Activated naive CD4-positive, alpha-beta T cell treated with anti-CD3 and anti-CD28 coated beads, Interleukin-2, amount 10 ng/mL, durations not matched to agents 7 days and 5 days (primary cell): ENCODE measurements at regions not wholly inside any gene's neighbourhood (a gene's known extent, or its start where the extent isn't known, plus 50 kb on each side); places are given as distances from the start of the nearest gene placed in this dataset.
"Not testable (repeated sequence)": the region's sequence is repeated elsewhere in the genome, so short reads cannot be mapped to it uniquely, and the experiment has no call there.

Experiments
- CTCF ChIA-PET: fragments of 350-600 bp; sonication (Branson Sonifier 250); formaldehyde crosslinking; loops from one replicate; lab custom pipeline; 2021; ENCODE audit warnings: antibody characterized with exemption; lab: Charles Lee
- DNase-seq: peaks from one replicate; pipeline ENCODE4 v3.0.0-alpha.2; 2020
- H3K27ac Mint-ChIP-seq: one replicate; pipeline ENCODE4 v1.8.0; 2021; ENCODE audit warnings: mild to moderate bottlenecking, moderate library complexity, mixed read lengths
- H3K27me3 Mint-ChIP-seq: one replicate; pipeline ENCODE4 v1.8.0; 2021; ENCODE audit warnings: mild to moderate bottlenecking, mixed read lengths
- H3K36me3 Mint-ChIP-seq: one replicate; pipeline ENCODE4 v1.8.0; 2021; ENCODE audit warnings: mixed read lengths
- H3K4me1 Mint-ChIP-seq: one replicate; pipeline ENCODE4 v1.8.0; 2021; ENCODE audit warnings: mixed read lengths
- H3K4me3 Mint-ChIP-seq: one replicate; pipeline ENCODE4 v1.8.0; 2021; ENCODE audit warnings: mild to moderate bottlenecking, moderate library complexity, mixed read lengths
- H3K9me3 Mint-ChIP-seq: one replicate; pipeline ENCODE4 v1.8.0; 2021; ENCODE audit warnings: mixed read lengths

DNA sequence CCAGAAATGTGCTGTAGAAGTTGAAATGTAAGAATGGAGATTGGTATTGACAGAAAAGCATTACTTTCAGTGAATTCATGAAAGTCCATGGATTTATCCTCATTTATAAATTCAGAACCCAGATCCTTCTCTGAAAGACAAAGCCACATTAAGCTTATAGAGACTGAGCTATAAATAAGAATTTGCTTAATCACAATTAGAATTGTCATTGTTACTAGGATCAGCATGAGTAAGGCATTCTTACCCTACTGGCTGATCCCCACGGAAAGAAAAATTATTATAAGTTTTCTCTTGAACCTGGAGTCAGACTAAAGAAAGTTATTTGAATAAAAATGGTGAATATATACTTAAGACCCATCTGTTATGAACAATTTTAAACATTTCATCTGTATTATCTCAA lies 199.2 kb upstream of the DTNA start:
- Mint-ChIP-seq H3K4me1 (no peaks in the 10 kb centered on the region), H3K27me3 (no peaks in the 10 kb centered on the region), H3K9me3 (peaks cover under 1% of the 10 kb centered on the region), H3K36me3 (no peaks in the 10 kb centered on the region), H3K4me3 (no peak overlapping the region), H3K27ac (no peak overlapping the region)
- no peak for DNase-seq
- CTCF ChIA-PET: no interaction called here

DNA sequence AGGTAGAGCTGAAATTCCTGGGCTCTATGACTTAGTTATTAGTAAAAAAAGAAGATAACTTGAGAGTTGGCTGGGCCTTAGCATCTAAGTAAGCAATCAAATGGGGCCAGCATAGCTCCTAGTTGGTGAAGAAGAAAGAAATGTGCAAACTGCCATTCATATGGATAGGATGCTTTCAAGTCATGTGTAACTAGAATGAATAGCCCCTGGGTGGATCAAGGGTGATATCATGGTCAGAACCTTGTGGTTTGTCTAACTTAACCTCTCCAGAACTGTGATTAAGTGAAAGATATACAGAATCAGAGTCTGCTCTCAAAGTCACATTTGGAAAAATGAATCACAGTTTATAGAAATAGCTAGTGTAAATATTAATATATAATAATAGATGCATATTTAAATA lies 198.7 kb upstream of the DTNA start:
- no peaks in the 10 kb centered on the region for H3K36me3 Mint-ChIP-seq
- no peak for DNase-seq
- H3K27ac Mint-ChIP-seq: no peak overlapping the region
- CTCF ChIA-PET: no interaction called here
- no peak overlapping the region for H3K4me3 Mint-ChIP-seq
- peaks cover 3% of the 10 kb centered on the region for H3K9me3 Mint-ChIP-seq
- no peaks in the 10 kb centered on the region for H3K4me1 Mint-ChIP-seq
- no peaks in the 10 kb centered on the region for H3K27me3 Mint-ChIP-seq

DNA sequence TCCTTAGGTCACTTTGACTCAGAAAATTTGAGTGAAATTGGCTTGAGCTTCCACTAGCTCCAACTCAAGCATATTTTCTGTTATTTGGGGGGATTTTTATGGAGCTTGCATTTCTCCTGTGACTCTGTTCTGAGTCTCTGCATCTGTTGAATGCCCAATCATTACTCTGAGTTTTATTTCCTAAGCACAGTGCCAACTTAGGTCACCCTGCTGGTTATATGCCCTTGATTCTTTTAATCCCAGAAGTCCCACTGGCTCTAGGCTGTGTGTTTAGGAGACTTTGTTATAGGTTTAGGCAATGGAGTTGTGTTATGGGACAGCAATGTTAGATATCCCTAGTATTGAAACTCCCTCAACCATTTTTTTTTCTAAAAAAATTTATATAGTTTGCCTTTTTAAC lies 198.2 kb upstream of the DTNA start:
- CTCF ChIA-PET: no interaction called here
- H3K36me3 Mint-ChIP-seq: no peaks in the 10 kb centered on the region
- no peak for DNase-seq
- no peaks in the 10 kb centered on the region for H3K27me3 Mint-ChIP-seq
- H3K9me3 Mint-ChIP-seq: peaks cover 7% of the 10 kb centered on the region
- no peaks in the 10 kb centered on the region for H3K4me1 Mint-ChIP-seq
- no peak overlapping the region for H3K27ac Mint-ChIP-seq
- H3K4me3 Mint-ChIP-seq: no peak overlapping the region

DNA sequence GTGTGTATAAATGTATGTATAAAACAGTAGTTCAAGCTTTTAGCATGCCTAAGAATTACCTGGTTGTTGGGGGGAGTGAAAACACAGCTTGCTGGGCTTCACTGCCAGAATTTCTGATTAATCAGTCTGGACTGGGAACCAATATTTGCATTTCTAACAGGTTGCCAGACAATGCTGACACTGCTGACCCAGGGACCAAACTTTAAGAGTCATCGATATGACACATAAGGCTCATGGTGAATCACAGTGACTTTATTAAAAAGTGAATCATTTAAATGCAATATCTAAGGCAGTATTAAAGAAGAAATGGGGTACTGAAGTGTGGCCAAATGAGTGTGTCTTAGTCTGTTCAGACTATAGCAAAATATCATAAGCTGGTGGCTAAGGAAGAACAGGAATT lies 195.9 kb upstream of the DTNA start:
- H3K4me1 Mint-ChIP-seq: no peaks in the 10 kb centered on the region
- H3K27me3 Mint-ChIP-seq: no peaks in the 10 kb centered on the region
- DNase-seq: no peak
- CTCF ChIA-PET: no interaction called here
- no peak overlapping the region for H3K27ac Mint-ChIP-seq
- H3K36me3 Mint-ChIP-seq: no peaks in the 10 kb centered on the region
- H3K4me3 Mint-ChIP-seq: no peak overlapping the region
- H3K9me3 Mint-ChIP-seq: peaks cover 7% of the 10 kb centered on the region

DNA sequence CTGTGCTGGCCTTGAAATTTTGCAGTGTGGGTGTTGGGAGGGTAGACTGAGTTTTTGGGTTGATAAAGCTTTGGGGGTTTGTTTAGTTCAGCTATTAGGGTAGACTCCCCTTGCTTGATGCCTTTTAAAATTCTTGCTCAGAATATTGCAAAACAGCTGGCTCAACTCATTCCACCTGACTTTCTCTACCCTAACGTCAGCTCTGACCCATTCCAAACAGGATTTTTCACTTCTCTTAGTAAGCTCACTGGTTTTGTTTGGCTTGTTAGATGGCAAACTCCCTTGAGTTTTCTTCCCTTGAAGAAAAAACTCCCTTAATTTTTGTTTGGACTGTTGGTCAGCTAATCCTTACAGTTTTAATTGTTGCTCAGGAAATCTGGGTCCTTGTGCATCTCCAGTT lies 195.1 kb upstream of the DTNA start:
- Mint-ChIP-seq H3K27ac (no peak overlapping the region), H3K36me3 (no peaks in the 10 kb centered on the region), H3K4me1 (no peaks in the 10 kb centered on the region), H3K27me3 (no peaks in the 10 kb centered on the region), H3K9me3 (peaks cover 7% of the 10 kb centered on the region), H3K4me3 (no peak overlapping the region)
- CTCF ChIA-PET: no interaction called here
- no peak for DNase-seq

DNA sequence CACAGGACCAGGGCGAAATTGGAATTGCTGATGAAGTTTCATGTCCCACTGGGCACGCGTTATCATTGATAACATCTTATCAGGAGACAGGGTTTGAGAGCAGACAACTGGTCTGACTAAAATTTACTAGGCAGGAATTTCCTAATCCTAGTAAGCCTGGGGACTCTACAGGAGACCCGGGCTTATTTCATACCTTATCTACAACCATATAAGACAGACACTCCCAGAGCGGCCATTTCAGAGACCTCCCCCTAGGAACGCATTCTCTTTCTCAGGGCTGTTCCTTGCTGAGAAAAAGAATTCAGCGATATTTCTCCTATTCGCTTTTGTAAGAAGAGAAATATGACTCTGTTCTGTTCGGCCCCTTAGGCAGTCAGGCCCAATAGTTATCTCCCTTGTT lies 193.7 kb upstream of the DTNA start:
- CTCF ChIA-PET, H3K36me3 Mint-ChIP-seq, H3K27ac Mint-ChIP-seq, H3K9me3 Mint-ChIP-seq, H3K4me3 Mint-ChIP-seq, DNase-seq, H3K27me3 Mint-ChIP-seq, H3K4me1 Mint-ChIP-seq: not testable (repeated sequence)

DNA sequence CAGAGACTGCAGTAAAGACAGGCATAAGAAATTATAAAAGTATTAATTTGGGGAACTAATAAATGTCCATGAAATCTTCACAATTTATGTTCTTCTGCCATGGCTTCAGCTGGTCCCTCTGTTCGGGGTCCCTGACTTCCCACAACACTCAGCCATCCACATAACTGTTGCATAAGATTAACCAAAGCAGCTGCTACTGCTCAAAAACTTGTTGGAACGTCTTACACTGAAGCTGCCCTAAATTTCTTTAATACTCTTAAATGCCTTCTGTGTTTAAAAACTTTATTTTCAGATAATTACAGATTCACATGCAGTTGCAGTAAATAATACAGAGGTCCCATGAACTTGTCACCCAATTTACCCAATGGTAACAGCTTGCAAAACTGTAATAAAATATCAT lies 193.1 kb upstream of the DTNA start:
- H3K27me3 Mint-ChIP-seq, CTCF ChIA-PET, H3K4me3 Mint-ChIP-seq, H3K4me1 Mint-ChIP-seq, DNase-seq, H3K9me3 Mint-ChIP-seq, H3K27ac Mint-ChIP-seq, H3K36me3 Mint-ChIP-seq: not testable (repeated sequence)

DNA sequence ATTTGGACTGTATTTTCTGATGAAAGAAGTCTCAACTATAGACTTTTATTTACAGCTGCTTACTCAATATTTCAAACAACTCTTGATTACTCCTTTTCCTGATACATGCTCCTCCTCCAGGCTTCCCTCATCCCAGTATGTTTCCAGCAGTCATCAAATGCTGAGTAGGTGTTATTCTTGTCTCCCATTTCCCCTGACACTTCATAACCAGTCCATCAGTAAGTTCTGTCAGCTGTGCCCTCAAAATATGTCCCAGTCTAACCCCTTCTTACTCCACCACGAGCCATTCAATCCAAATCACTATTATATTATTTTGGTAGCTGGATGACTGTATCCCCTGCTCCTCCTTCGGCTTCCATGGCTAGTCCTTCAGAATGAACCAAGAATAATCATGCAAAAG lies 189.1 kb upstream of the DTNA start:
- Mint-ChIP-seq H3K4me1 (no peaks in the 10 kb centered on the region), H3K9me3 (peaks cover 5% of the 10 kb centered on the region), H3K27me3 (no peaks in the 10 kb centered on the region), H3K4me3 (no peak overlapping the region), H3K27ac (no peak overlapping the region), H3K36me3 (no peaks in the 10 kb centered on the region)
- no peak for DNase-seq
- CTCF ChIA-PET: no interaction called here

DNA sequence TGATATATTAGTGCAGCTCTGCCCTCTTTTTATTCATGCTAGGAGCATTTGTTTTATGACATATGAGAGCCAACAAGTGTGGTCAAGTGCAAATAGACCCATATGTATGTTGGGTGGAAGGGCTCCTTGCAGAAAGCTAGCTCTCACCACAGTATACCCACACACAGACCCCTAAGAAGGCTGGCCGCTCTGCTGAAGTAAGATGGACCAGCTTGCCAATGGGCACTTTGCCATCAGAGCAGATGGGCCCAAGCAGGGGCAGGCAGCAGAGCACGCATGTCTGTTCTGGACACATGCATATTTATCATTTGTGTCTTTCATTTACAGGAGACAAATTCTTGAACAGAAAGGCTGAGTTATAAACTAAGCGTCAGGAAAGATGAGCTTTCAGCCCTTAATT lies 187.5 kb upstream of the DTNA start:
- no peaks in the 10 kb centered on the region for H3K9me3 Mint-ChIP-seq
- H3K27ac Mint-ChIP-seq: no peak overlapping the region
- no peak for DNase-seq
- H3K36me3 Mint-ChIP-seq: no peaks in the 10 kb centered on the region
- no peaks in the 10 kb centered on the region for H3K4me1 Mint-ChIP-seq
- H3K27me3 Mint-ChIP-seq: no peaks in the 10 kb centered on the region
- H3K4me3 Mint-ChIP-seq: no peak overlapping the region
- CTCF ChIA-PET: no interaction called here

DNA sequence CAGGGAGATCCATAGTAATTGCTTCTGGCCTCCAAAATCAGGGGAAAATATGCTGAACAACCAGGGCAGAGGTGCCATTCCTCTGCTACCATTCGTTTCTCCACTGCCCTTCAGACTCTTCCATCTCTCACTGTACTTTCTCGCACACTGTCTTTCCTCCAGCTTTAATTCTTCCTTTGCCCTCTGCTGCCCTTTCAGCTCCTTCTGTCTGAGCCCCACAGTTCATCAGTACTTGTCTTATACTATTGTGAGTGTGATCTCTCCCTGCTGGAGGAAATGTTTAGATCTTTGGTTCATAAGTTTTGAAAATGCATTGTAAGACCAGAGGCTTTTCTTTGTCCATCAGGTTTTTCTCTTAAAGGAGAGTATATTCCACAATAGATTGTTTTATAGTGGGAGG lies 184.9 kb upstream of the DTNA start:
- no peaks in the 10 kb centered on the region for H3K9me3 Mint-ChIP-seq
- no peak overlapping the region for H3K27ac Mint-ChIP-seq
- no peaks in the 10 kb centered on the region for H3K4me1 Mint-ChIP-seq
- CTCF ChIA-PET: no interaction called here
- no peaks in the 10 kb centered on the region for H3K36me3 Mint-ChIP-seq
- no peak for DNase-seq
- no peaks in the 10 kb centered on the region for H3K27me3 Mint-ChIP-seq
- H3K4me3 Mint-ChIP-seq: no peak overlapping the region

DNA sequence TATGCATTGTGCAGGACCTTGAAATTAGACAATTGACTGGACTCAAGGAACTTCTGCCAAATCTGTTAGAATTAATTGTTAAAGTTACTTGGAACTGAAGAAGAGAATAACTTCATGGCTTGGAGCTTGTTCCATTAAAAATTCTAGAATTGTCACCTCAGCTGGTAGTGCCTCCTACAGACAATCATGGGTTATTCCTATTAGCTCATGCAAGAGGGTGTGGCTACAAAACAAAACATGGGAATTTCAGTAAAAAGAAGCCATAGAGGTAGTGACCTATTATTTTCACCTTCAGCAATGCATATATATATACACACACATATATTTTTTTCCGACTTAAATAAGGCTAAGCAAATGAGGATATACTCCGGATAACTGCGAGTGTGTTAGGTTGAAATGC lies 181.9 kb upstream of the DTNA start:
- no peak for DNase-seq
- H3K27ac Mint-ChIP-seq: no peak overlapping the region
- no peaks in the 10 kb centered on the region for H3K36me3 Mint-ChIP-seq
- H3K4me1 Mint-ChIP-seq: no peaks in the 10 kb centered on the region
- H3K27me3 Mint-ChIP-seq: no peaks in the 10 kb centered on the region
- H3K4me3 Mint-ChIP-seq: no peak overlapping the region
- H3K9me3 Mint-ChIP-seq: no peaks in the 10 kb centered on the region
- CTCF ChIA-PET: no interaction called here

DNA sequence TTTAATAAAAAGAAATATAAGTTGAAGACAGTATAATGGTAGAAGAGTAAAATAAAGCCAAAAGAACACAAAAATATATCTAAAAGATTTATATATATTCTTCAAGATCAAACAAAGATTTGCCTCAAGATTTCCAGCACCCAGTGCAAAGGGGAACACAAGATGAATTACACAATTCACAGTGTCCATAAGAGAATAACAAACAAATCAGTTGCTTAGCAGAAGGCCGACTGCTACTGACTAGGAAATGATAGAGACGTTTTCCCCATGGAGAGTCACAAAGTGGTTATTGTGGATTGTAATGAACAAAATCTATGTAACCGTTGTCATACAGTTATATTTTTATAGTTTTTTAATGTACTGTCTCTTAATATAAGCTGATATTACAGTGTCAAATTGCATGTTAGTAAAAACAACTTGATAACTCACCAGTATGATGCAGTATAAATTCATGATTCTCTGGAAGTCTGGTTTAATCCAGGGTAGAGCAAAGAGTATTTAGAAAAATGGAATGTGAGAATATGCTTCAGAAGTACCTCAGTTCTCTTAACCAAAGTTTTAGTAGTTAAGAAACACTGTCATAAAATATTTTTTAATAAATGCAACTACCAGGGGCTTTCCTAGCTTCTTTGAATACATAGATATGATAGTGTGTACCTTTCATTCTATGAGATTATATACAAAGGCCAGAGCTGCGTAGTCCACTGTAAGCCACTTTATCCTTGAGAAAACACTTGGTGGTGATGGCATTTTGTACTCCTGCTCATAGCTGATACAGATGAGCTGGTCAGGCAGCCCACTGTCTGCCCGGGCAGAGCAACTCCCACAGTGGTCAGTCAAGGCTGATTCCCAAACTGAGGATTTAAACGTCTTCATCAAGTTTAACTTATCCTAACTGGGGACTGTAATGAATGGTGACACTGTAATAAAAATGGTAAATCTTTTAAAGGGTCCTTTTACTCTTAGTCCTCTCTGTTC lies 180.5 kb upstream of the DTNA start:
- Mint-ChIP-seq H3K9me3 (peaks cover 2% of the 10 kb centered on the region), H3K27ac (no peak overlapping the region), H3K36me3 (no peaks in the 10 kb centered on the region), H3K4me3 (no peak overlapping the region), H3K27me3 (no peaks in the 10 kb centered on the region), H3K4me1 (no peaks in the 10 kb centered on the region)
- DNase-seq: no peak
- CTCF ChIA-PET: no interaction called here

DNA sequence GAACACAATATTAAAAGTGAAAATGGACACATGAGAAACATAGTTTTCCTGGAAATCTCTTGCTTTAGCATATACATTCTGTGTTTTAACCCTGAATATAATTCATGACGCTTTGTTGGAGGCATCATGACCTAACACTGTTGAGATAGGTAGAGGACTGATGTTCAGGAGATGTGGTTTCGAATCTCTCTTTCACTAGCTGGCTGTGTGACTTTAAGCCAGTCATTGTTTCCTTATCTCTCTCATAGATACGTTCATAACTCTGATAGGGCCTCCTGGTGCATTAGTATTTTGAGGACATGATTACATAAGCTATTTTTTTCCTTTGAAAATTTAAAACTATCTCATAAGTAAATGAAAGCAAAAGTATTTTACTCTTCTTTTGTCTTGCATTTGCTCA lies 179.0 kb upstream of the DTNA start:
- CTCF ChIA-PET: no interaction called here
- Mint-ChIP-seq H3K9me3 (peaks cover 3% of the 10 kb centered on the region), H3K36me3 (no peaks in the 10 kb centered on the region), H3K27ac (no peak overlapping the region), H3K4me1 (no peaks in the 10 kb centered on the region), H3K27me3 (no peaks in the 10 kb centered on the region), H3K4me3 (no peak overlapping the region)
- no peak for DNase-seq

DNA sequence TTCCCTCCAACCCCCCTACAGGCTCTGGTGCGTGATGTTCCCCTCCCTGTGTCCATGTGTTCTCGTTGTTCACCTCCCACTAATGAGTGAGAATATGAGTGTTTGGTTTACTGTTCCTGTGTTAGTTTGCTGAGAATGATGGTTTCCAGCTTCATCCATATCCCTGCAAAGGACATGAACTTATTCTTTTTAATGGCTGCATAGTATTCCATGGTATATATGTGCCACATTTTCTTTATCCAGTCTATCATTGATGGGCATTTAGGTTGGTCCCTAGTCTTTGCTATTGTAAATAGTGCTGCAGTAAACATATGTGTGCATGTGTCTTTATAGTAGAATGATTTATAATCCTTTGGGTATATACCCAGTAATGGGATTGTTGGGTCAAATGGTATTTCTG lies 175.5 kb upstream of the DTNA start:
- CTCF ChIA-PET: not testable (repeated sequence)

DNA sequence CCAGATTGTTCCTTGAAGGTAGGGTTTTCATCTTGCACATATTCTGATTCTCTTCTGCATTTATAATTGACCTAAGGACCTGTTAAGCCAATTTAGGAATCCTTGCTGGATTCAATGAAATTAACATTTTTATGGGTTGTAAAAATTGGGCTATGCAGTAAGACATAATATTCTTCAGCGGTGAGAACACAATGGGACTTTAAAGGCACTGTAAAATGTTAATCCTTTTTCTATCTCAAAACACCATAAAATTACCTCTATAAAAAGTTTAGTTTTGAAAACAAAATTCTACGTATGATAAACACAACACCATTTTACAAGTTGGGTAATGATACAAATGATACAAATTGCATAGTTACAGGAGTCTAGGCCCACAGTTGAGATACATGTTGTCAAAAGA lies 169.2 kb upstream of the DTNA start:
- no peaks in the 10 kb centered on the region for H3K9me3 Mint-ChIP-seq
- no peak overlapping the region for H3K27ac Mint-ChIP-seq
- no peak overlapping the region for H3K4me3 Mint-ChIP-seq
- no peak for DNase-seq
- H3K4me1 Mint-ChIP-seq: no peaks in the 10 kb centered on the region
- CTCF ChIA-PET: no interaction called here
- H3K27me3 Mint-ChIP-seq: no peaks in the 10 kb centered on the region
- no peaks in the 10 kb centered on the region for H3K36me3 Mint-ChIP-seq

More for the DNA sequence above, 175.5 kb upstream of the DTNA start:
- DNase-seq, H3K27me3 Mint-ChIP-seq, H3K36me3 Mint-ChIP-seq, H3K4me3 Mint-ChIP-seq, H3K27ac Mint-ChIP-seq, H3K4me1 Mint-ChIP-seq, H3K9me3 Mint-ChIP-seq: not testable (repeated sequence)
